ENCODE measurements at regions not wholly inside any gene's neighbourhood (a gene's known extent, or its start where the extent isn't known, plus 50 kb on each side); places are given as distances from the start of the nearest gene placed in this dataset.
"Not testable (repeated sequence)": the region's sequence is repeated elsewhere in the genome, so short reads cannot be mapped to it uniquely, and the experiment has no call there.

DNA sequence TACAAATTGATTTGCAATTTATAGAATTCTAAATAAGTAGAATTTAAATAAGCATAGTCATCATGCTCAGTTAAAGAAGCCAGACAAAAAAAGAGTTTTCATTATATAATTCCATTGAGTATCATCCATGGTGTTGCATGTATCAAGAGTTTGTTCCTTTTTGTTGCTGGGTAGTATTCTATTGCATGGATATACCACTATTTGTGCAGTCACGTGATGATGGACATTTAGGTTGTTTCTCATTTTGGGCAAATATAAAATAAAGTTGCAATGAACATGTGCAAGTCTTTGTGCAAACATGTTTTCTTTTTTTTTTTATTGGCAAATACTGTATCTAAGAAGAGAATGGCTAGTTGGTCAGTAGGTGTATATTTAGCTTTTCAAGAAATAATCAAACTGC, 186.2 kb upstream of the FRMD6 start:
- Histone ChIP-seq H2AFZ (ENCODE audit: low read depth, low read length) (no peak overlapping the region), H3K4me3 (replicated peaks in 1 of 3; ENCODE audit: insufficient read depth in 1 of 3, low read depth in 1 of 3, low read length in 3 of 3) (no peak overlapping the region), H3K9ac (replicated peaks; ENCODE audit: extremely low read depth, insufficient read depth, low read length) (no peak overlapping the region), H3K27me3 (ENCODE audit: control insufficient read depth in 2 of 2, insufficient read depth in 2 of 2, low read length in 2 of 2) (no peaks in the 10 kb centered on the region), H3K9me3 (replicated peaks; ENCODE audit: control insufficient read depth, insufficient read depth, low read length) (no peaks in the 10 kb centered on the region), H3K4me2 (ENCODE audit: insufficient read depth, low read length) (no peak overlapping the region), H3K9me1 (replicated peaks; ENCODE audit: control insufficient read depth, extremely low read depth, insufficient read depth, low read length) (no peaks in the 10 kb centered on the region), H4K20me1 (replicated peaks; ENCODE audit: control insufficient read depth, extremely low read depth, insufficient read depth, low read length) (no peaks in the 10 kb centered on the region), H3K4me1 (ENCODE audit: control insufficient read depth, extremely low read depth, insufficient read depth, low read length) (peaks cover 6% of the 10 kb centered on the region), H3K79me2 (ENCODE audit: control insufficient read depth, insufficient read depth, low read length) (no peaks in the 10 kb centered on the region), H3K27ac (ENCODE audit: insufficient read depth, low read depth, low read length) (no peak overlapping the region), H3K36me3 (ENCODE audit: control insufficient read depth in 2 of 2, extremely low read depth in 1 of 2, insufficient read depth in 2 of 2, low read length in 2 of 2) (no peaks in the 10 kb centered on the region)
- FAIRE-seq, result no peak
- ChIA-PET CTCF (interaction anchor here (1.0 kb wide), 1 partner anchor 12 kb away, joined by 3 read pairs; no protein-coding TSS in a partner anchor), POLR2A (no interaction called here)
- DNase-seq (ENCODE audit: low read depth, low spot score), result no peak
- no peak for TF ChIP-seq FOS (IDR thresholded peaks at IDR 0.05; ENCODE audit: borderline replicate concordance, insufficient read depth, low read length)
- TF ChIP-seq EZH2 (IDR thresholded peaks at IDR 0.05; ENCODE audit: borderline replicate concordance, low read depth, low read length, severe bottlenecking), result no peak
- no peak for TF ChIP-seq POLR2AphosphoS5 (IDR thresholded peaks at IDR 0.05; ENCODE audit: insufficient read depth, low read depth, low read length)
- no peak for TF ChIP-seq MYC (IDR thresholded peaks at IDR 0.05; ENCODE audit: low read depth, low read length)
- TF ChIP-seq, protein P1, sequence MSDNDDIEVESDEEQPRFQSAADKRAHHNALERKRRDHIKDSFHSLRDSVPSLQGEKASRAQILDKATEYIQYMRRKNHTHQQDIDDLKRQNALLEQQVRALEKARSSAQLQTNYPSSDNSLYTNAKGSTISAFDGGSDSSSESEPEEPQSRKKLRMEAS (IDR thresholded peaks at IDR 0.05; ENCODE audit: insufficient read depth, insufficient read length), result no peak
- TF ChIP-seq GATA2 (IDR thresholded peaks at IDR 0.05; ENCODE audit: insufficient read depth, insufficient read length, low read depth, low read length), result no peak
- no peak for TF ChIP-seq POLR2A (IDR thresholded peaks at IDR 0.05; ENCODE audit: low read depth, low read length)
- no peak for TF ChIP-seq JUN (IDR thresholded peaks at IDR 0.05; ENCODE audit: borderline replicate concordance, insufficient read depth, insufficient read length, low read depth)
- TF ChIP-seq CTCF (IDR thresholded peaks at IDR 0.05; ENCODE audit: extremely low read depth in 1 of 2, insufficient read depth in 1 of 2, low read depth in 1 of 2, low read length in 2 of 2), result no peak
- BruUV-seq (replicated peaks), result no TSS peak
- intact Hi-C loops (cut with micrococcal nuclease) (no loop called here), dilution Hi-C loops (cut with MboI; ENCODE audit: extremely low pct_ligation_motif_present, low sequenced_read_pairs) (no loop called here)

DNA sequence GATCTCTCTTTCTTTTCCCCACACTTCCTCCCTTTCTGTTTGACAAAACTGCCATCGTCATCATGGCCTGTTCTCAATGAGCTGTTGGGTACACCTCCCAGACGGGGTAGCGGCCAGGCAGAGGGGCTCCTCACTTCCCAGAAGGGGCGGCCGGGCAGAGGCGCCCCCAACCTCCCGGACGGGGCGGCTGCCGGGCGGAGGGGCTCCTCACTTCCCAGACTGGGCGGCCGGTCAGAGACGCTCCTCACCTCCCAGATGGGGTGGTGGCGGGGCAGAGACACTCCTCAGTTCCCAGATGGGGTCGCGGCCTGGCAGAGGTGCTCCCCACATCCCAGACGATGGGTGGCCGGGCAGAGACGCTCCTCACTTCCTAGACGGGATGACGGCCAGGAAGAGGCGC, 184.3 kb upstream of the FRMD6 start:
- BruUV-seq (replicated peaks); H3K79me2 ChIP-seq (ENCODE audit: control insufficient read depth, insufficient read depth, low read length); H3K4me2 ChIP-seq (ENCODE audit: insufficient read depth, low read length); DNase-seq (ENCODE audit: low read depth, low spot score); H2AFZ ChIP-seq (ENCODE audit: low read depth, low read length); POLR2A ChIA-PET; H3K36me3 ChIP-seq (ENCODE audit: control insufficient read depth in 2 of 2, extremely low read depth in 1 of 2, insufficient read depth in 2 of 2, low read length in 2 of 2); H4K20me1 ChIP-seq (replicated peaks; ENCODE audit: control insufficient read depth, extremely low read depth, insufficient read depth, low read length); H3K4me3 ChIP-seq (replicated peaks in 1 of 3; ENCODE audit: insufficient read depth in 1 of 3, low read depth in 1 of 3, low read length in 3 of 3); H3K9me1 ChIP-seq (replicated peaks; ENCODE audit: control insufficient read depth, extremely low read depth, insufficient read depth, low read length); FAIRE-seq; dilution Hi-C loops (cut with MboI; ENCODE audit: extremely low pct_ligation_motif_present, low sequenced_read_pairs); H3K9ac ChIP-seq (replicated peaks; ENCODE audit: extremely low read depth, insufficient read depth, low read length); H3K27me3 ChIP-seq (ENCODE audit: control insufficient read depth in 2 of 2, insufficient read depth in 2 of 2, low read length in 2 of 2); intact Hi-C loops (cut with micrococcal nuclease); H3K27ac ChIP-seq (ENCODE audit: insufficient read depth, low read depth, low read length); H3K9me3 ChIP-seq (replicated peaks; ENCODE audit: control insufficient read depth, insufficient read depth, low read length); H3K4me1 ChIP-seq (ENCODE audit: control insufficient read depth, extremely low read depth, insufficient read depth, low read length): not testable (repeated sequence)
- CTCF ChIA-PET, result interaction anchor here (1.0 kb wide), 1 partner anchor 17 kb away, joined by 3 read pairs; no protein-coding TSS in a partner anchor

All from endothelial cell of umbilical vein (primary cell).